ENCODE measurements at regions not wholly inside any gene's neighbourhood (a gene's known extent, or its start where the extent isn't known, plus 50 kb on each side); places are given as distances from the start of the nearest gene placed in this dataset.

DNA sequence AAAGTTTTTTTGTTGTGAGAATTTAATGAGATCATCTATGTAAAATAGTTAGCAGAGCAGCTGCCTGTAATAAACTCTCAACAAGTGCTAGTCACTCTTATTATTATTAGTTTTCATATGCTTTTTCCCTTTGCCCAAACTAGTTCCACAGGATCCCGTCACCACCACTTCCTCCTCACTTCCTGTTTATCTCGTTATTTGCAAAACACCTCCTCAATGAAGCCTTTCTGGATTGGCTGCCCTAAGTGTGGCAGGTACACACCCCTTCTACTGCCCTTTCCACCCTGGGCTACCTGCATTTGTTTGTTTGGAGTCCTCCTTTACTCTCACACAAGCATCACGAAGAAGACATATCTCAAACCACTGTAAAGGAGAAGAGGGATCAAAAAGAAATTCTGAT is 54.4 kb upstream of the KLF3 start:
- no peak for FAIRE-seq
- Histone ChIP-seq H3K4me1 (replicated peaks in 1 of 2; ENCODE audit: control insufficient read depth in 2 of 2, insufficient read depth in 2 of 2, low read length in 2 of 2) (peaks cover 21 to 32% of the 10 kb centered on the region in 2 experiments; a peak in 4 of 5 replicates), H3K79me2 (ENCODE audit: control insufficient read depth, insufficient read depth, low read length) (no peaks in the 10 kb centered on the region), H3K27ac (ENCODE audit: extremely low read depth, low read depth, low read length) (no peak overlapping the region), H3K9me3 (replicated peaks; ENCODE audit: control insufficient read depth, insufficient read depth, low read depth, low read length) (no peaks in the 10 kb centered on the region), H3K27me3 (ENCODE audit: control insufficient read depth in 2 of 2, insufficient read depth in 2 of 2, low read length in 2 of 2) (no peaks in the 10 kb centered on the region), H3K9ac (ENCODE audit: insufficient read depth in 1 of 2, low read depth in 2 of 2, low read length in 2 of 2) (no peak overlapping the region), H3K4me2 (ENCODE audit: insufficient read depth, low read length) (no peak overlapping the region; the same call in 1 of the 2 replicates), H3K9me1 (ENCODE audit: control insufficient read depth, insufficient read depth, low read length) (no peaks in the 10 kb centered on the region), H3K4me3 (no peak overlapping the region), H2AFZ (ENCODE audit: low read depth, low read length) (peak overlapping the region; percentile 42), H3K36me3 (ENCODE audit: control insufficient read depth, insufficient read depth, low read length) (no peaks in the 10 kb centered on the region), H4K20me1 (replicated peaks; ENCODE audit: control insufficient read depth, insufficient read depth, low read length) (no peaks in the 10 kb centered on the region)
- CTCF ChIA-PET (ENCODE audit: low intra/inter-chr PET ratio), result no interaction called here
- DNase-seq (ENCODE audit: extremely low read depth in 1 of 4, low spot score in 3 of 4), result peak in 2 of 4 experiments; percentile 16 to 30
- no peak for ATAC-seq
- intact Hi-C loops (cut with micrococcal nuclease) (loop anchor here (5.0 kb wide), 1 partner anchor 87 kb away; no protein-coding TSS in a partner anchor), in situ Hi-C loops (cut with MboI) (no loop called here)
- WGBS (ENCODE audit: insufficient coverage, low coverage, missing lambda C conversion rate), result 44% methylated on average over 3 of the region's 3 CpGs
- POLR2A ChIA-PET, result interaction anchor here (0.6 to 1.1 kb wide), 2 partner anchors 27 to 34 kb away, joined by 3 read pairs; no protein-coding TSS in a partner anchor
- no TSS peak for BruUV-seq (replicated peaks)
- no peak for TF ChIP-seq SRSF7 (optimal IDR thresholded peaks at IDR 0.05; ENCODE audit: low read depth, low read length)
- peak; percentile 69; the same call in 1 of the 2 replicates for TF ChIP-seq SPI1 (IDR thresholded peaks at IDR 0.05; ENCODE audit: borderline replicate concordance, low read depth, low read length)
- no peak for TF ChIP-seq SMARCB1 (IDR thresholded peaks at IDR 0.05; ENCODE audit: insufficient read length, low read depth)
- TF ChIP-seq ZFP36 (IDR thresholded peaks at IDR 0.05; ENCODE audit: low read depth, low read length, partially characterized antibody), result peak; percentile 94
- no peak for TF ChIP-seq EWSR1 (IDR thresholded peaks at IDR 0.05; ENCODE audit: borderline replicate concordance, low read depth, partially characterized antibody)
- TF ChIP-seq, protein P1, sequence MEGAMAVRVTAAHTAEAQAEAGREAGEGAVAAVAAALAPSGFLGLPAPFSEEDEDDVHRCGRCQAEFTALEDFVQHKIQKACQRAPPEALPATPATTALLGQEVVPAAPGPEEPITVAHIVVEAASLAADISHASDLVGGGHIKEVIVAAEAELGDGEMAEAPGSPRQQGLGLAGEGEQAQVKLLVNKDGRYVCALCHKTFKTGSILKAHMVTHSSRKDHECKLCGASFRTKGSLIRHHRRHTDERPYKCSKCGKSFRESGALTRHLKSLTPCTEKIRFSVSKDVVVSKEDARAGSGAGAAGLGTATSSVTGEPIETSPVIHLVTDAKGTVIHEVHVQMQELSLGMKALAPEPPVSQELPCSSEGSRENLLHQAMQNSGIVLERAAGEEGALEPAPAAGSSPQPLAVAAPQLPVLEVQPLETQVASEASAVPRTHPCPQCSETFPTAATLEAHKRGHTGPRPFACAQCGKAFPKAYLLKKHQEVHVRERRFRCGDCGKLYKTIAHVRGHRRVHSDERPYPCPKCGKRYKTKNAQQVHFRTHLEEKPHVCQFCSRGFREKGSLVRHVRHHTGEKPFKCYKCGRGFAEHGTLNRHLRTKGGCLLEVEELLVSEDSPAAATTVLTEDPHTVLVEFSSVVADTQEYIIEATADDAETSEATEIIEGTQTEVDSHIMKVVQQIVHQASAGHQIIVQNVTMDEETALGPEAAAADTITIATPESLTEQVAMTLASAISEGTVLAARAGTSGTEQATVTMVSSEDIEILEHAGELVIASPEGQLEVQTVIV (CRISPR knock-in tag; IDR thresholded peaks at IDR 0.05; ENCODE audit: borderline replicate concordance), result no peak
- TF ChIP-seq ETV1 (tag; conservative IDR thresholded peaks at IDR 0.05; ENCODE audit: low read depth), result no peak
- no peak for TF ChIP-seq E2F5 (CRISPR knock-in tag; IDR thresholded peaks at IDR 0.05)
- no peak for TF ChIP-seq HDGF (IDR thresholded peaks at IDR 0.05)
- no peak for TF ChIP-seq HSF4 (CRISPR knock-in tag; IDR thresholded peaks at IDR 0.05; ENCODE audit: borderline replicate concordance)
- TF ChIP-seq, protein P2, sequence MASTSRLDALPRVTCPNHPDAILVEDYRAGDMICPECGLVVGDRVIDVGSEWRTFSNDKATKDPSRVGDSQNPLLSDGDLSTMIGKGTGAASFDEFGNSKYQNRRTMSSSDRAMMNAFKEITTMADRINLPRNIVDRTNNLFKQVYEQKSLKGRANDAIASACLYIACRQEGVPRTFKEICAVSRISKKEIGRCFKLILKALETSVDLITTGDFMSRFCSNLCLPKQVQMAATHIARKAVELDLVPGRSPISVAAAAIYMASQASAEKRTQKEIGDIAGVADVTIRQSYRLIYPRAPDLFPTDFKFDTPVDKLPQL (IDR thresholded peaks at IDR 0.05; ENCODE audit: extremely low read depth, insufficient read length), result no peak
- no peak for TF ChIP-seq HMG20B (CRISPR knock-in tag; IDR thresholded peaks at IDR 0.05)
- TF ChIP-seq RHOXF2B (CRISPR knock-in tag; conservative IDR thresholded peaks at IDR 0.05), result no peak
- TF ChIP-seq POLR2A (conservative IDR thresholded peaks at IDR 0.05), result no peak
- TF ChIP-seq XRCC5 (IDR thresholded peaks at IDR 0.05; ENCODE audit: low read depth, low read length), result no peak
- TF ChIP-seq RBM25 (IDR thresholded peaks at IDR 0.05; ENCODE audit: low read depth, low read length, severe bottlenecking), result peak; percentile 52
- no peak for TF ChIP-seq HNRNPL (IDR thresholded peaks at IDR 0.05; ENCODE audit: low read depth, low read length)
- TF ChIP-seq ZNF274 (IDR thresholded peaks at IDR 0.05; ENCODE audit: borderline replicate concordance, low read depth, low read length), result no peak
- TF ChIP-seq FIP1L1 (IDR thresholded peaks at IDR 0.05; ENCODE audit: low read depth, low read length, poor library complexity, severe bottlenecking), result no peak
- TF ChIP-seq BCOR (IDR thresholded peaks at IDR 0.05), result peak; percentile 67; the same call in 1 of the 2 replicates
- TF ChIP-seq THRAP3 (IDR thresholded peaks at IDR 0.05; ENCODE audit: borderline replicate concordance), result no peak
- TF ChIP-seq ZNF699 (CRISPR knock-in tag; IDR thresholded peaks at IDR 0.05; ENCODE audit: insufficient replicate concordance), result no peak

Data from K562 (cell line).